ENCODE measurements at regions not wholly inside any gene's neighbourhood (a gene's known extent, or its start where the extent isn't known, plus 50 kb on each side); places are given as distances from the start of the nearest gene placed in this dataset.

- TF ChIP-seq EZH2 (IDR thresholded peaks at IDR 0.05) (no peak), CEBPB (IDR thresholded peaks at IDR 0.05; ENCODE audit: low read depth) (no peak), RAD21 (IDR thresholded peaks at IDR 0.05; ENCODE audit: low read depth) (no peak)
These were observed 383.3 kb downstream of the C12orf75 start (continued) for GRCh38 chr12:105713606-105714305.

- Histone ChIP-seq H4K20me1 (ENCODE audit: insufficient read depth) (no peaks in the 10 kb centered on the region), H3K27ac (ENCODE audit: low read depth, low read length) (no peak overlapping the region), H3K36me3 (ENCODE audit: control insufficient read depth in 1 of 2, insufficient read depth in 2 of 2, low read length in 2 of 2) (no peaks in the 10 kb centered on the region), H3K4me3 (replicated peaks in 1 of 2; ENCODE audit: low read depth in 1 of 2, low read length in 2 of 2) (no peak overlapping the region), H3K9ac (ENCODE audit: low read length) (no peak overlapping the region), H3K27me3 (ENCODE audit: insufficient read depth, low read length) (peaks cover 12% of the 10 kb centered on the region; the same call in 1 of the 2 replicates), H2AFZ (ENCODE audit: low read depth, low read length, poor library complexity, severe bottlenecking) (no peak overlapping the region), H3K9me2 (ENCODE audit: insufficient read depth) (no peaks in the 10 kb centered on the region), H3K4me2 (ENCODE audit: low read length) (no peak overlapping the region), H3K9me3 (ENCODE audit: control insufficient read depth in 1 of 2, insufficient read depth in 1 of 2, low read depth in 1 of 2, low read length in 2 of 2) (no peaks in the 10 kb centered on the region), H3K79me2 (ENCODE audit: insufficient read depth, low read length) (no peaks in the 10 kb centered on the region), H3K4me1 (ENCODE audit: control insufficient read depth in 1 of 2, insufficient read depth in 2 of 2, low read length in 2 of 2) (no peaks in the 10 kb centered on the region)
- TF ChIP-seq SP1 (IDR thresholded peaks at IDR 0.05; ENCODE audit: low read depth) (no peak), FOSL1 (IDR thresholded peaks at IDR 0.05; ENCODE audit: low read depth) (no peak), CTCF (IDR thresholded peaks at IDR 0.05 in 2 of 3, conservative IDR thresholded peaks at IDR 0.05 in 1 of 3; ENCODE audit: borderline replicate concordance in 1 of 3, insufficient read depth in 1 of 3, low read depth in 2 of 3, low read length in 2 of 3) (no peak), RAD21 (IDR thresholded peaks at IDR 0.05; ENCODE audit: low read depth) (no peak), EZH2 (IDR thresholded peaks at IDR 0.05) (no peak), YY1 (IDR thresholded peaks at IDR 0.05; ENCODE audit: extremely low read depth, insufficient replicate concordance, low read depth, low read length) (no peak)
- POLR2A ChIA-PET: no interaction called here
- no peak for ATAC-seq
- intact Hi-C loops (cut with micrococcal nuclease): no loop called here
- no peak for DNase-seq (ENCODE audit: low read depth, low spot score)
- no TSS peak for BruUV-seq (replicated peaks)
- RAD21 ChIA-PET (ENCODE audit: low non-redundant PET in 1 of 2, low total read pairs in 2 of 2, uncharacterized antibody in 2 of 2, unreplicated experiment in 2 of 2): no interaction called here
- CTCF ChIA-PET: no interaction called here
These were observed 386.1 kb downstream of the C12orf75 start for GRCh38 chr12:105716621-105717020.
